Karpas-422 (cell line): ENCODE measurements at regions not wholly inside any gene's neighbourhood (a gene's known extent, or its start where the extent isn't known, plus 50 kb on each side); places are given as distances from the start of the nearest gene placed in this dataset.

Experiments
- DNase-seq: peaks from one replicate; pipeline ENCODE4 v3.0.0-alpha.2; 2015
- H2AFZ ChIP-seq: fragments of 200-600 bp; sonication (generic); 2 replicates; pipeline ENCODE4 v1.6.1; 2014; ENCODE audit warnings: antibody characterized with exemption, low read length, mixed read lengths
- H3K27ac ChIP-seq: fragments of 200-600 bp; sonication (generic); 2 replicates; pipeline ENCODE4 v1.5.1; 2014; ENCODE audit warnings: mild to moderate bottlenecking, low read length, moderate library complexity
- H3K27me3 ChIP-seq: fragments of 200-600 bp; sonication (generic); 2 replicates; pipeline ENCODE4 v1.6.1; 2014; ENCODE audit warnings: low read length, mixed read lengths
- H3K36me3 ChIP-seq: fragments of 200-600 bp; sonication (generic); 2 replicates; pipeline ENCODE4 v1.6.1; 2014; ENCODE audit warnings: low read length, mixed read lengths; ENCODE audit not compliant: insufficient read depth
- H3K4me1 ChIP-seq: fragments of 200-600 bp; sonication (generic); 2 replicates; pipeline ENCODE4 v1.6.1; 2014; ENCODE audit warnings: mild to moderate bottlenecking, low read length, mixed read lengths
- H3K4me2 ChIP-seq: fragments of 200-600 bp; sonication (generic); 2 replicates; pipeline ENCODE4 v1.6.1; 2014; ENCODE audit warnings: low read length, low read depth, mild to moderate bottlenecking; ENCODE audit not compliant: poor library complexity, severe bottlenecking
- H3K4me3 ChIP-seq: fragments of 200-600 bp; sonication (generic); 2 replicates; pipeline ENCODE4 v1.5.1; 2014; ENCODE audit warnings: mild to moderate bottlenecking, antibody characterized with exemption, low read length, mixed read lengths
- H3K79me2 ChIP-seq: fragments of 200-600 bp; sonication (generic); 2 replicates; pipeline ENCODE4 v1.6.1; 2014; ENCODE audit warnings: mild to moderate bottlenecking, low read length, mixed read lengths
- H3K9ac ChIP-seq: fragments of 200-600 bp; sonication (generic); 2 replicates; pipeline ENCODE4 v1.6.0; 2014; ENCODE audit warnings: low read length
- H3K9me2 ChIP-seq: fragments of 200-600 bp; sonication (generic), shearing (Covaris generic); replicated peaks from 2 replicates; pipeline ENCODE4 v1.6.0; 2014; ENCODE audit warnings: mild to moderate bottlenecking, low read length, moderate library complexity; ENCODE audit not compliant: insufficient read depth
- H3K9me3 ChIP-seq: fragments of 300-700, 200-600 bp; sonication (generic); 2 replicates; pipeline ENCODE4 v1.6.1; 2014; ENCODE audit warnings: low read length, mixed read lengths
- H4K20me1 ChIP-seq: fragments of 200-600 bp; sonication (generic); 2 replicates; pipeline ENCODE4 v1.6.1; 2014; ENCODE audit warnings: mild to moderate bottlenecking, antibody characterized with exemption, low read length, low read depth; ENCODE audit not compliant: insufficient read depth

GRCh38 chr12:40464121-40464520 lies 228.1 kb upstream of the CNTN1 start:
- Histone ChIP-seq H3K9ac (no peak overlapping the region), H3K79me2 (no peaks in the 10 kb centered on the region), H2AFZ (no peak overlapping the region), H3K4me3 (no peak overlapping the region), H3K27ac (no peak overlapping the region), H3K9me3 (no peaks in the 10 kb centered on the region), H3K4me1 (no peaks in the 10 kb centered on the region), H4K20me1 (no peaks in the 10 kb centered on the region), H3K27me3 (0 out of 2 replicates have a peak, but pooled peaks cover 2% of the 10 kb centered on the region), H3K9me2 (no peaks in the 10 kb centered on the region), H3K4me2 (no peak overlapping the region), H3K36me3 (no peaks in the 10 kb centered on the region)
- DNase-seq: no peak

GRCh38 chr12:40469736-40470135 lies 222.5 kb upstream of the CNTN1 start:
- no peak for DNase-seq
- Histone ChIP-seq H4K20me1 (no peaks in the 10 kb centered on the region), H3K79me2 (no peaks in the 10 kb centered on the region), H3K27ac (no peak overlapping the region), H2AFZ (no peak overlapping the region), H3K27me3 (no peaks in the 10 kb centered on the region), H3K9ac (no peak overlapping the region), H3K4me1 (no peaks in the 10 kb centered on the region), H3K4me2 (no peak overlapping the region), H3K9me2 (no peaks in the 10 kb centered on the region), H3K36me3 (no peaks in the 10 kb centered on the region), H3K4me3 (no peak overlapping the region), H3K9me3 (no peaks in the 10 kb centered on the region)

GRCh38 chr12:40473962-40474361 lies 218.3 kb upstream of the CNTN1 start:
- Histone ChIP-seq H3K36me3 (no peaks in the 10 kb centered on the region), H4K20me1 (no peaks in the 10 kb centered on the region), H3K79me2 (no peaks in the 10 kb centered on the region), H2AFZ (no peak overlapping the region), H3K9me3 (peaks cover 3% of the 10 kb centered on the region; the same call in 1 of the 2 replicates), H3K27ac (no peak overlapping the region), H3K4me1 (no peaks in the 10 kb centered on the region), H3K9ac (no peak overlapping the region), H3K9me2 (0 out of 2 replicates have a peak, but pooled peaks cover 3% of the 10 kb centered on the region), H3K4me2 (no peak overlapping the region), H3K27me3 (no peaks in the 10 kb centered on the region), H3K4me3 (no peak overlapping the region)
- no peak for DNase-seq

GRCh38 chr12:40474630-40475029 lies 217.6 kb upstream of the CNTN1 start:
- no peak for DNase-seq
- H3K27ac ChIP-seq: no peak overlapping the region
- 0 out of 2 replicates have a peak, but pooled peaks cover 3% of the 10 kb centered on the region for H3K9me2 ChIP-seq
- H3K27me3 ChIP-seq: no peaks in the 10 kb centered on the region
- H3K4me1 ChIP-seq: no peaks in the 10 kb centered on the region
- H3K4me2 ChIP-seq: no peak overlapping the region
- no peak overlapping the region for H3K4me3 ChIP-seq
- H3K36me3 ChIP-seq: no peaks in the 10 kb centered on the region; the same call in 1 of the 2 replicates
- no peak overlapping the region for H3K9ac ChIP-seq
- peaks cover 6% of the 10 kb centered on the region; the same call in 1 of the 2 replicates for H3K9me3 ChIP-seq
- H2AFZ ChIP-seq: no peak overlapping the region
- no peaks in the 10 kb centered on the region for H3K79me2 ChIP-seq
- no peaks in the 10 kb centered on the region for H4K20me1 ChIP-seq

- Histone ChIP-seq H3K4me3 (no peak overlapping the region), H2AFZ (no peak overlapping the region), H3K4me2 (no peak overlapping the region), H3K9ac (no peak overlapping the region), H3K79me2 (no peaks in the 10 kb centered on the region), H3K36me3 (no peaks in the 10 kb centered on the region), H3K27ac (no peak overlapping the region), H3K9me3 (no peaks in the 10 kb centered on the region), H3K27me3 (no peaks in the 10 kb centered on the region), H3K9me2 (no peaks in the 10 kb centered on the region), H4K20me1 (no peaks in the 10 kb centered on the region), H3K4me1 (no peaks in the 10 kb centered on the region)
- DNase-seq: no peak
Measured at GRCh38 chr12:40499856-40500255, 192.4 kb upstream of the CNTN1 start.

GRCh38 chr12:40502322-40502721 lies 189.9 kb upstream of the CNTN1 start:
- Histone ChIP-seq H3K4me3 (no peak overlapping the region), H3K36me3 (no peaks in the 10 kb centered on the region), H3K27ac (no peak overlapping the region), H2AFZ (peak overlapping the region; percentile 60; the same call in 1 of the 2 replicates), H3K9me3 (no peaks in the 10 kb centered on the region), H4K20me1 (no peaks in the 10 kb centered on the region), H3K9ac (no peak overlapping the region), H3K4me1 (no peaks in the 10 kb centered on the region), H3K79me2 (no peaks in the 10 kb centered on the region), H3K4me2 (no peak overlapping the region), H3K27me3 (no peaks in the 10 kb centered on the region), H3K9me2 (no peaks in the 10 kb centered on the region)
- peak; percentile 58 for DNase-seq

GRCh38 chr12:40505327-40505726 lies 186.9 kb upstream of the CNTN1 start:
- no peaks in the 10 kb centered on the region for H3K36me3 ChIP-seq
- H3K4me1 ChIP-seq: no peaks in the 10 kb centered on the region
- H2AFZ ChIP-seq: no peak overlapping the region
- no peak overlapping the region for H3K9ac ChIP-seq
- no peak overlapping the region for H3K4me3 ChIP-seq
- H3K79me2 ChIP-seq: no peaks in the 10 kb centered on the region
- no peak for DNase-seq
- no peaks in the 10 kb centered on the region for H4K20me1 ChIP-seq
- no peaks in the 10 kb centered on the region for H3K9me3 ChIP-seq
- H3K27me3 ChIP-seq: no peaks in the 10 kb centered on the region
- H3K9me2 ChIP-seq: no peaks in the 10 kb centered on the region
- no peak overlapping the region for H3K4me2 ChIP-seq
- H3K27ac ChIP-seq: no peak overlapping the region

GRCh38 chr12:40508421-40508820 lies 183.8 kb upstream of the CNTN1 start:
- Histone ChIP-seq H3K4me2 (no peak overlapping the region), H3K27me3 (no peaks in the 10 kb centered on the region), H4K20me1 (no peaks in the 10 kb centered on the region), H3K9ac (no peak overlapping the region), H2AFZ (no peak overlapping the region), H3K79me2 (no peaks in the 10 kb centered on the region), H3K36me3 (no peaks in the 10 kb centered on the region), H3K27ac (no peak overlapping the region), H3K4me1 (no peaks in the 10 kb centered on the region), H3K9me3 (no peaks in the 10 kb centered on the region), H3K9me2 (no peaks in the 10 kb centered on the region), H3K4me3 (no peak overlapping the region)
- DNase-seq: no peak

- H3K9ac ChIP-seq: no peak overlapping the region
- H3K27me3 ChIP-seq: no peaks in the 10 kb centered on the region
- H2AFZ ChIP-seq: no peak overlapping the region
- H3K4me3 ChIP-seq: no peak overlapping the region
- no peaks in the 10 kb centered on the region for H3K9me2 ChIP-seq
- no peaks in the 10 kb centered on the region for H3K36me3 ChIP-seq
- no peak overlapping the region for H3K27ac ChIP-seq
- no peaks in the 10 kb centered on the region for H4K20me1 ChIP-seq
- no peak overlapping the region for H3K4me2 ChIP-seq
- H3K79me2 ChIP-seq: no peaks in the 10 kb centered on the region
- H3K9me3 ChIP-seq: no peaks in the 10 kb centered on the region
- H3K4me1 ChIP-seq: no peaks in the 10 kb centered on the region
- DNase-seq: peak; percentile 35
Measured at GRCh38 chr12:40511341-40511740, 180.9 kb upstream of the CNTN1 start.
